H1 (cell line): ENCODE measurements at regions not wholly inside any gene's neighbourhood (a gene's known extent, or its start where the extent isn't known, plus 50 kb on each side); places are given as distances from the start of the nearest gene placed in this dataset.

Experiments used
- CTCF ChIA-PET: fragments of 300-600 bp; sonication (Branson Sonifier 250); formaldehyde crosslinking; loops from one replicate; lab custom pipeline; 2021; ENCODE audit not compliant: partially characterized antibody; lab: Charles Lee
- POLR2A ChIA-PET: fragments of 300-600 bp; sonication (Branson Sonifier 250); formaldehyde crosslinking; loops from one replicate; lab custom pipeline; 2021; ENCODE audit warnings: inconsistent platforms; ENCODE audit not compliant: partially characterized antibody; lab: Charles Lee
- DNase-seq, 2 experiments: peaks; one replicate each; pipeline versions ENCODE4 v3.0.0 to v3.0.0-alpha.2; 2010 to 2022; ENCODE audit warnings: low spot score in 2 of 2, low read depth in 1 of 2, mixed read lengths in 1 of 2
- FAIRE-seq: peaks from 2 replicates; lab custom pipeline; 2011; peaks lifted over from hg19 to GRCh38; lab: Jason Lieb, UNC
- H2AFZ ChIP-seq: 2 replicates; pipeline ENCODE4 v1.8.1; 2012; ENCODE audit warnings: low read length, inconsistent platforms
- H2AK5ac ChIP-seq: 2 replicates; pipeline ENCODE4 v1.6.1; 2013; ENCODE audit warnings: low read depth, low read length
- H2BK120ac ChIP-seq: replicated peaks from 2 replicates; pipeline ENCODE3; 2013; ENCODE audit warnings: low read depth, low read length, inconsistent platforms
- H2BK12ac ChIP-seq: 2 replicates; pipeline ENCODE4 v1.6.1; 2013; ENCODE audit warnings: low read depth, low read length
- H2BK15ac ChIP-seq: 2 replicates; pipeline ENCODE4 v1.6.1; 2013; ENCODE audit warnings: low read length
- H2BK20ac ChIP-seq: 2 replicates; pipeline ENCODE4 v1.6.1; 2013; ENCODE audit warnings: low read length
- H2BK5ac ChIP-seq: 2 replicates; pipeline ENCODE4 v1.6.1; 2013; ENCODE audit warnings: low read depth, low read length
- H3K14ac ChIP-seq: 2 replicates; pipeline ENCODE4 v1.6.1; 2013; ENCODE audit warnings: inconsistent platforms; ENCODE audit not compliant: insufficient read length
- H3K18ac ChIP-seq: 2 replicates; pipeline ENCODE4 v1.6.1; 2013; ENCODE audit warnings: low read length; ENCODE audit errors: extremely low read depth
- H3K23ac ChIP-seq: 2 replicates; pipeline ENCODE4 v1.6.1; 2013; ENCODE audit warnings: inconsistent platforms; ENCODE audit not compliant: insufficient read length
- H3K23me2 ChIP-seq: 2 replicates; pipeline ENCODE4 v1.6.1; 2013; ENCODE audit warnings: low read depth, low read length
- H3K27ac ChIP-seq: 2 replicates; pipeline ENCODE4 v1.6.1; 2011; ENCODE audit warnings: low read depth, low read length, inconsistent platforms
- H3K27me3 ChIP-seq, 4 experiments: replicated peaks in 1 of 4; 1 replicate in 1 of 4; 2 replicates in 3 of 4; pipeline versions ENCODE4 v1.6.1 to v1.8.1; 2011 to 2013; ENCODE audit warnings: low read length in 3 of 4, mild to moderate bottlenecking in 3 of 4, inconsistent platforms in 2 of 4, mixed read lengths in 2 of 4, moderate library complexity in 1 of 4; ENCODE audit not compliant: control insufficient read depth in 3 of 4, insufficient read depth in 3 of 4; ENCODE audit errors: extremely low read depth in 1 of 4
- H3K36me3 ChIP-seq, 4 experiments: 2 replicates each; pipeline versions ENCODE4 v1.6.1 to v1.8.1; 2011 to 2013; ENCODE audit warnings: mild to moderate bottlenecking in 4 of 4, low read length in 3 of 4, moderate library complexity in 2 of 4, control low read depth in 1 of 4, inconsistent platforms in 1 of 4; ENCODE audit not compliant: insufficient read depth in 4 of 4, control insufficient read depth in 2 of 4
- H3K4ac ChIP-seq: replicated peaks from 2 replicates; pipeline ENCODE3; 2013; ENCODE audit warnings: low read length, low read depth, mixed read lengths, inconsistent platforms; ENCODE audit not compliant: insufficient read length
- H3K4me1 ChIP-seq, 4 experiments: replicated peaks in 1 of 4; 1 replicate in 1 of 4; 2 replicates in 3 of 4; pipeline versions ENCODE4 v1.6.1 to v1.8.1; 2011 to 2013; ENCODE audit warnings: low read length in 3 of 4, inconsistent platforms in 2 of 4, mixed read lengths in 1 of 4; ENCODE audit not compliant: insufficient read depth in 4 of 4, control insufficient read depth in 3 of 4
- H3K4me2 ChIP-seq, 2 experiments: 2 replicates each; pipeline versions ENCODE4 v1.6.1 to v1.8.1; 2011 to 2013; ENCODE audit warnings: low read depth in 2 of 2, low read length in 2 of 2, control low read depth in 1 of 2, inconsistent platforms in 1 of 2, mild to moderate bottlenecking in 1 of 2; ENCODE audit not compliant: insufficient read depth in 1 of 2
- H3K4me3 ChIP-seq, 4 experiments: fragments of 200-600, 300-600 bp in 1 of 4; sonication (generic), shearing (Covaris generic), sonication (Bioruptor Twin) in 1 of 4; 2 replicates each; pipeline versions ENCODE4 v1.5.1 to v1.8.1; 2011 to 2016; ENCODE audit warnings: low read length in 4 of 4, low read depth in 3 of 4, control low read depth in 2 of 4, inconsistent platforms in 2 of 4, mild to moderate bottlenecking in 2 of 4, mixed read lengths in 1 of 4, moderate library complexity in 1 of 4; ENCODE audit not compliant: insufficient read depth in 2 of 4; ENCODE audit errors: extremely low read depth in 1 of 4
- H3K56ac ChIP-seq: replicated peaks from 2 replicates; pipeline ENCODE3; 2013; ENCODE audit warnings: low read depth, mild to moderate bottlenecking, mixed read lengths, low read length, inconsistent platforms; ENCODE audit not compliant: insufficient read length
- H3K79me1 ChIP-seq: 2 replicates; pipeline ENCODE4 v1.6.1; 2013; ENCODE audit warnings: low read depth, low read length, control low read depth
- H3K79me2 ChIP-seq, 2 experiments: 2 replicates each; pipeline versions ENCODE4 v1.6.1 to v1.8.1; 2012 to 2013; ENCODE audit warnings: low read length in 2 of 2, mild to moderate bottlenecking in 2 of 2, inconsistent platforms in 1 of 2; ENCODE audit not compliant: insufficient read depth in 2 of 2, control insufficient read depth in 1 of 2
- H3K9ac ChIP-seq, 4 experiments: replicated peaks in 1 of 4; 1 replicate in 1 of 4; 2 replicates in 3 of 4; pipeline versions ENCODE4 v1.6.1 to v1.8.1; 2011 to 2013; ENCODE audit warnings: low read depth in 3 of 4, low read length in 3 of 4, control low read depth in 2 of 4, mild to moderate bottlenecking in 2 of 4, moderate library complexity in 2 of 4, inconsistent platforms in 1 of 4; ENCODE audit errors: extremely low read depth in 1 of 4
- H3K9me3 ChIP-seq, 2 experiments: 2 replicates each; pipeline versions ENCODE4 v1.6.1 to v1.8.1; 2012 to 2013; ENCODE audit warnings: mild to moderate bottlenecking in 2 of 2, moderate library complexity in 2 of 2, control low read depth in 1 of 2, inconsistent platforms in 1 of 2, low read depth in 1 of 2, low read length in 1 of 2, mixed read lengths in 1 of 2; ENCODE audit not compliant: insufficient read depth in 2 of 2
- H4K20me1 ChIP-seq, 2 experiments: replicated peaks in 1 of 2; 2 replicates each; pipeline versions ENCODE3 to v1.8.1; 2011 to 2013; ENCODE audit warnings: inconsistent platforms in 2 of 2, low read length in 2 of 2, mild to moderate bottlenecking in 1 of 2; ENCODE audit not compliant: insufficient read depth in 2 of 2, control insufficient read depth in 1 of 2
- H4K5ac ChIP-seq: 2 replicates; pipeline ENCODE4 v1.6.1; 2013; ENCODE audit warnings: low read length, low read depth, mixed read lengths, inconsistent platforms; ENCODE audit not compliant: insufficient read length
- H4K8ac ChIP-seq: 2 replicates; pipeline ENCODE4 v1.8.0; 2013; ENCODE audit warnings: mild to moderate bottlenecking, moderate library complexity, low read length, inconsistent platforms; ENCODE audit not compliant: insufficient read depth; ENCODE audit errors: extremely low read depth
- H4K91ac ChIP-seq: replicated peaks from 2 replicates; pipeline ENCODE3; 2013; ENCODE audit warnings: low read length, mixed read lengths, inconsistent platforms; ENCODE audit not compliant: insufficient read length
- SRF ChIP-seq: IDR thresholded peaks from 2 replicates; pipeline ENCODE4 v1.6.1; 2011; ENCODE audit warnings: mild to moderate bottlenecking, low read depth, low read length, moderate library complexity
- WGBS, 2 experiments: shearing (Covaris generic) in 1 of 2; methylation state at CpG; one replicate each; pipeline versions ENCODE4 v1.1.6 to v1.1.7; 2013 to 2015; ENCODE audit warnings: low lambda C conversion rate in 2 of 2, mixed read lengths in 2 of 2, inconsistent platforms in 1 of 2, low coverage in 1 of 2, missing lambda C conversion rate in 1 of 2; ENCODE audit not compliant: insufficient replicate concordance in 2 of 2, insufficient coverage in 1 of 2, insufficient read length in 1 of 2; ENCODE audit errors: extremely low coverage in 1 of 2, missing lambda C conversion rate in 1 of 2; 5-methylcytosine and 5-hydroxymethylcytosine counted together

DNA sequence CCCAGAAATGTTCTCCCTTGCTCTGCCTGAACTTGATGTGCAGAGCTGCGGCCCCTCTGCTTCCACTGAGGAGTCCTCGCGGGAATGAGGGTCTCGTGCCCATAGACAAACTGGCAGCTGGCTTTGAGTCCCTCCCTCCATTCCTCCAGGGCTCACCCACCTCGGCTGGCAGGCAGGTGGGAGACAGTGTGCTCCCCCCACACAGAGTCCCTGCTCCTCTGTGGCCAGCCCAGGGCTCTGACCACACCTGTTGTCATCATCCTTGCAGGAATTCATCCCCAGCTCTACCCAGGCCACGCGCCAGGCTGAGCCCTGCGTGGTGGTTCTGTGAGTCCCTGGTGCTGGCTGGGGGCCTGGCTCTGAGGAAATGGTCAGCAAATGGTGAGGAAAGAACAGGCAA is 521.9 kb downstream of the TBC1D22A start:
- Histone ChIP-seq H4K8ac (no peak overlapping the region), H3K4me1 (no peaks in the 10 kb centered on the region), H3K4me3 (no peak overlapping the region), H3K27ac (no peak overlapping the region), H4K20me1 (no peaks in the 10 kb centered on the region), H3K9ac (no peak overlapping the region), H2AFZ (no peak overlapping the region), H3K36me3 (no peaks in the 10 kb centered on the region), H2BK120ac (no peak overlapping the region), H3K23me2 (peaks cover 6% of the 10 kb centered on the region; the same call in 1 of the 2 replicates), H3K4ac (no peak overlapping the region), H3K18ac (no peak overlapping the region), H2BK12ac (no peak overlapping the region), H3K23ac (no peak overlapping the region), H3K79me2 (no peaks in the 10 kb centered on the region), H2BK5ac (no peak overlapping the region), H3K56ac (no peak overlapping the region), H4K91ac (no peak overlapping the region), H4K5ac (no peak overlapping the region), H3K79me1 (no peaks in the 10 kb centered on the region), H3K27me3 (no peaks in the 10 kb centered on the region), H2AK5ac (no peak overlapping the region), H3K14ac (no peak overlapping the region), H3K4me2 (no peak overlapping the region), H2BK20ac (no peak overlapping the region), H3K9me3 (peaks cover 73 to 98% of the 10 kb centered on the region in 2 experiments), H2BK15ac (no peak overlapping the region)
- POLR2A ChIA-PET = no interaction called here
- WGBS, 2 experiments = 76% methylated on average over 8 of the region's 8 CpGs; no CpG with 5 or more reads in 1 of the 2 experiments
- FAIRE-seq (no peak), DNase-seq (no peak)
- CTCF ChIA-PET = no interaction called here
- TF ChIP-seq SRF = no peak
